OCI-LY3 (cell line): ENCODE measurements at regions not wholly inside any gene's neighbourhood (a gene's known extent, or its start where the extent isn't known, plus 50 kb on each side); places are given as distances from the start of the nearest gene placed in this dataset.

Experiments used
- CTCF ChIP-seq: fragments of 200-600, 300-600 bp; sonication (generic); IDR thresholded peaks from 2 replicates; pipeline ENCODE4 v1.5.1; 2014; ENCODE audit warnings: antibody characterized with exemption, low read length, low read depth
- EZH2phosphoT487 ChIP-seq: fragments of 200-600 bp; shearing (Covaris generic); IDR thresholded peaks from 2 replicates; pipeline ENCODE4 v1.6.1; 2018; ENCODE audit warnings: antibody characterized with exemption, mixed run types, low read depth

DNA sequence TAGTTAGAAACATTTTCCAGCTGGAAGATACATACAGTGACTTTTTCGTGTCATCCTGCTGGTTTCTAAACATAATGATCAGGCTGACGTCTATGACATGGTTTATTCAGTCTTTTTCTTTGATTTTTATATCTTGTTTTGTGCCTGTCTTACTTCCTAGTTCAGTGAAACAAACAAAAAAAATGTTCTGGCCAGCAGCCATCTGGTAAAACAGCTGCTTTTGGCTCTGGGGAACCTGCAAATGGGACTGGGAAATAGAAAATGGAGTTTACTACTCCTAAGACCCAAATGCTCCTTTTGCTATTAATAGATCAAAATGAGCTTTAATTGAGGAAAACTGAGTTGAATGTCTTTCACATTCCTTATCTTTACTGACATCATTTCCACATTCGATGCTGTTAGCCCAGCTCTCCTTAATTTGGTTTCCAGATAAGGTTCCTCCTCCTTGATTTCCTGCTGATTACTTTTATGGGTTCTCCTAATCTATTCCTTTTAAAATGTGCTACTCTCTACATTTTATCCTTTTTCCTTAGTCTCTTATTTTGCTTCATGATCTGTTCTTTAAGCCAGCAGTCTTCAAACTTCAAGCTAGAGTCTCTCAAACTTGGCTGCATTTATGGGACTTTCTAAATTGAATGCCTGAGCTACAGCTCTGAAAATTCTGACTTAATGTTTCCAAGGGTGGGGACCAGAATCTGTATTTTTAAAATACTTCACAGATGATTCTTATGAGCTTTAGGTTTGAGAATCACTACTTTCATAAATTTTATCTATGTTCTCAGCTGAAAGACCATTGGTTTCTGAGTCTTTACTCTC is 499.5 kb downstream of the ANKRD50 start:
- no peak for TF ChIP-seq CTCF
- no peak for TF ChIP-seq EZH2phosphoT487
